ENCODE measurements at regions not wholly inside any gene's neighbourhood (a gene's known extent, or its start where the extent isn't known, plus 50 kb on each side); places are given as distances from the start of the nearest gene placed in this dataset.

DNA sequence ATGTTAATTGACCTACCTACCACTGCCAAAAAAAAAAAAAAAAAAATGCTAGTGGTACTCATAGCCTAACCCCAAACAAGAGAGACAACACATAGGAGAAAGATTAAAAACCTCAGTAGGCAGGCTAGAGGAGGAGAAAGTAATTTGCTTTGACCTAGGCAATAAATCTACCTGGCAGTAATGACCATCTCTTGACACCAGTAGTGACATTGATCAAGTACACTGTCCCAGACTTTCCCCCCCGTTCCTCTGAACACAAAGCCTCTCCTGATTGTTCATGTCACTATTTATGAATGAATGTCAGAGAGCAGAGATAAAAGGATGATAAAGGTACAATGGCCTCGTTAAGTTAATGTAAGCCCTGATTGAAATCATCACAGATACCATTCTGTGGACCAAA lies 746.8 kb downstream of the CBLN4 start:
- TF ChIP-seq, protein P1, sequence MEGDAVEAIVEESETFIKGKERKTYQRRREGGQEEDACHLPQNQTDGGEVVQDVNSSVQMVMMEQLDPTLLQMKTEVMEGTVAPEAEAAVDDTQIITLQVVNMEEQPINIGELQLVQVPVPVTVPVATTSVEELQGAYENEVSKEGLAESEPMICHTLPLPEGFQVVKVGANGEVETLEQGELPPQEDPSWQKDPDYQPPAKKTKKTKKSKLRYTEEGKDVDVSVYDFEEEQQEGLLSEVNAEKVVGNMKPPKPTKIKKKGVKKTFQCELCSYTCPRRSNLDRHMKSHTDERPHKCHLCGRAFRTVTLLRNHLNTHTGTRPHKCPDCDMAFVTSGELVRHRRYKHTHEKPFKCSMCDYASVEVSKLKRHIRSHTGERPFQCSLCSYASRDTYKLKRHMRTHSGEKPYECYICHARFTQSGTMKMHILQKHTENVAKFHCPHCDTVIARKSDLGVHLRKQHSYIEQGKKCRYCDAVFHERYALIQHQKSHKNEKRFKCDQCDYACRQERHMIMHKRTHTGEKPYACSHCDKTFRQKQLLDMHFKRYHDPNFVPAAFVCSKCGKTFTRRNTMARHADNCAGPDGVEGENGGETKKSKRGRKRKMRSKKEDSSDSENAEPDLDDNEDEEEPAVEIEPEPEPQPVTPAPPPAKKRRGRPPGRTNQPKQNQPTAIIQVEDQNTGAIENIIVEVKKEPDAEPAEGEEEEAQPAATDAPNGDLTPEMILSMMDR (IDR thresholded peaks at IDR 0.05), result no peak
- TF ChIP-seq EP300 (IDR thresholded peaks at IDR 0.05), result no peak

Data from esophagus muscularis mucosa (tissue), 3 donors.